Effector memory CD8-positive, alpha-beta T cell (primary cell): ENCODE measurements at regions not wholly inside any gene's neighbourhood (a gene's known extent, or its start where the extent isn't known, plus 50 kb on each side); places are given as distances from the start of the nearest gene placed in this dataset.

Experiments used
- ATAC-seq: fragments of 150-1000 bp; cut with Tn5 transposase; replicated peaks from 2 replicates; pipeline ENCODE4 v1.10.0; 2021; ENCODE audit warnings: mild to moderate bottlenecking, moderate library complexity
- DNase-seq, 3 experiments: peaks; one replicate each; pipeline ENCODE4 v3.0.0; 2021
- H3K27ac Mint-ChIP-seq, 2 donors: one replicate each; pipeline ENCODE4 v1.8.0; 2022; ENCODE audit warnings: mild to moderate bottlenecking in 2 of 2, mixed read lengths in 2 of 2, moderate library complexity in 2 of 2
- H3K27me3 Mint-ChIP-seq, 2 donors: one replicate each; pipeline ENCODE4 v1.8.0; 2022; ENCODE audit warnings: mixed read lengths in 2 of 2
- H3K36me3 Mint-ChIP-seq: one replicate; pipeline ENCODE4 v1.8.0; 2022; ENCODE audit warnings: mild to moderate bottlenecking, moderate library complexity, mixed read lengths; ENCODE audit not compliant: insufficient read depth
- H3K4me1 Mint-ChIP-seq, 2 donors: one replicate each; pipeline ENCODE4 v1.8.0; 2022; ENCODE audit warnings: low read depth in 2 of 2, mixed read lengths in 2 of 2
- H3K4me3 Mint-ChIP-seq, 2 donors: one replicate each; pipeline ENCODE4 v1.8.0; 2022; ENCODE audit warnings: mild to moderate bottlenecking in 2 of 2, mixed read lengths in 2 of 2, moderate library complexity in 2 of 2
- H3K9me3 Mint-ChIP-seq, 2 donors: one replicate each; pipeline ENCODE4 v1.8.0; 2022; ENCODE audit warnings: mixed read lengths in 2 of 2

- Mint-ChIP-seq H3K27ac (no peak overlapping the region), H3K4me3 (no peak overlapping the region), H3K9me3 (no peaks in the 10 kb centered on the region), H3K27me3 (peaks cover 24 to 32% of the 10 kb centered on the region in 2 donors), H3K36me3 (no peaks in the 10 kb centered on the region), H3K4me1 (peaks cover 2 to 3% of the 10 kb centered on the region in 2 donors)
- DNase-seq (no peak), ATAC-seq (no peak)
Measured at GRCh38 chr16:85319208-85319983, 207.1 kb upstream of the CIBAR2 start.

DNA sequence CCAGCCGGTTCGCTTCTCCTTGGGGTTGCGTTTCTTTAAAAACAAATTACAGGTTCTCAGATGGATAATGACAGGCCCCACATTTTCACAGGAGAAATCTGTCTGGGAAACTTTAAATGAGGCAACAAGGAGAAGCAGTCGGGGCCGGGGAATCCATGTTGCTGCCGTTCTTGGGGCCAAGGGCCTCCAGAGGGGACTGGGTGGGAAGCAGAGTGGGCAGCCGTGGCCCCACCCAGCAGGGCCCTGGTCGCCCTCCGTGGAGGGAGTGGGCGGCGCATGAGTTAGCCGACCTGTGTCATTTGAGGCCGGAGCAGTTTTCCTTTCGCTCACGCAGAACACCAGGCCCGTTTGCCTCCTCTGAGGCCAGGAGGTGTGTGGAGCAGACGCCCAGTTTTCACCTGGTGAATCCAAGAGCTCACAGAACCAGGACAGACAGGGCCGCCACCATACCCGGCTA lies 207.7 kb upstream of the CIBAR2 start:
- peaks cover 2 to 3% of the 10 kb centered on the region in 2 donors for H3K4me1 Mint-ChIP-seq
- DNase-seq = no peak
- H3K36me3 Mint-ChIP-seq = no peaks in the 10 kb centered on the region
- no peak overlapping the region for H3K27ac Mint-ChIP-seq
- no peaks in the 10 kb centered on the region for H3K9me3 Mint-ChIP-seq
- ATAC-seq = no peak
- H3K4me3 Mint-ChIP-seq = no peak overlapping the region
- H3K27me3 Mint-ChIP-seq = peaks cover 21 to 26% of the 10 kb centered on the region in 2 donors

- Mint-ChIP-seq H3K9me3 (no peaks in the 10 kb centered on the region), H3K36me3 (no peaks in the 10 kb centered on the region), H3K4me1 (peaks cover 2 to 3% of the 10 kb centered on the region in 2 donors), H3K27me3 (peaks cover 21% of the 10 kb centered on the region in 2 donors), H3K27ac (no peak overlapping the region), H3K4me3 (no peak overlapping the region)
- ATAC-seq = no peak
- no peak for DNase-seq
Measured at GRCh38 chr16:85320677-85321385, 208.6 kb upstream of the CIBAR2 start.

GRCh38 chr16:85321509-85322271 lies 209.4 kb upstream of the CIBAR2 start:
- Mint-ChIP-seq H3K4me1 (no peaks in the 10 kb centered on the region), H3K27ac (no peak overlapping the region), H3K36me3 (no peaks in the 10 kb centered on the region), H3K9me3 (no peaks in the 10 kb centered on the region), H3K4me3 (no peak overlapping the region), H3K27me3 (peaks cover 26 to 29% of the 10 kb centered on the region in 2 donors)
- ATAC-seq (no peak), DNase-seq (no peak)

DNA sequence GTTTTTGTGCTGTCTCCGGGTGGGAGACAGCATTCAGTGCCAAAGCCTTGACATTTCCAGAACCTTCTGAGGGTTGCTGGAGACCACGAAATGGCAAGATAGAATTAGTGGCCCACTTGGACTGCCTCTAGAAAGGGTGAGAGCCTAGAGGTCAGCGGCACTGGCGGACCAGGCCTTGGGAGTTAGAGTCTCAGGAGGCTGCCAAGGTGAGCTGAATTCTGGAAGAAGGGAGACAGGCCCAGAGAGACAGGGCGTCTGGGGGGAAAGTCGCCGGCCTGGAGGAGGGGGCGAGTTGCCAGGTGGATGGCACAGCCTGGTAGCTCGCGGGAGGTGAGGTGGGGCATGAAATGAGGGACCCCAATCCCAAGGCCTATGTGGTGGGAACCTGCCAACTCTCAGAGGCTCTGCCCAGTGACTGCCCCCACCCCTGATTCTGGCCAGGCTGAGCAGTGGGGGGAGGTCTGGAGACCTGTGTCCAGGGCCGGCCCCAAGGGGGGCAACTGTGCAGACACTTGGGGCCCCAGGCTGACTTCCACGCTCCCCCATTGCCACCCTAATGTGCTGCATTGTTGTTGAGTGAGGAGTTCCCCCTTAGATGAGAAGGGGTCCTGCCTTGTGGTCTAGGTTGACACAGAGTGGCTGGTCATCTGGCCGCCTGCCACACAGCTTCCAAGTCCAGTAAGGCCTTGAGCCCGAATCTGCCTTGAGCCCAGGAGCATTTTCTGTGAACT lies 211.1 kb upstream of the CIBAR2 start:
- Mint-ChIP-seq H3K27me3 (peaks cover 35 to 36% of the 10 kb centered on the region in 2 donors), H3K4me1 (no peaks in the 10 kb centered on the region), H3K36me3 (no peaks in the 10 kb centered on the region), H3K4me3 (no peak overlapping the region), H3K9me3 (no peaks in the 10 kb centered on the region), H3K27ac (no peak overlapping the region)
- ATAC-seq (no peak), DNase-seq (no peak)

DNA sequence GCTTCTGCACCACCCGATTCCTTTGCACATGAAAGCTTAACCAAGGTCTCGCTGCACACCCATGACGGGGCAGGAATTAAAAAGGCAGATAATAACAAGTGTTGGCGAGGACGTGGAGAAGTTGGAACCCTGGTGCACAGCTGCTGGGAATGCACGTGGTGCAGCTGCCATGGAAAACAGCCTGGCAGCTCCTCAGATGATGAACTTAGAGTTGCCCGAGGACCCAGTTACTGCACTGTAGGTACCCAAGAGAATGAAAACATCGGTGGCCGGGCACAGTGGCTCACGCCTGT lies 211.6 kb upstream of the CIBAR2 start:
- no peak for ATAC-seq
- Mint-ChIP-seq H3K27me3 (peaks cover 36 to 41% of the 10 kb centered on the region in 2 donors), H3K4me3 (no peak overlapping the region), H3K36me3 (no peaks in the 10 kb centered on the region), H3K9me3 (no peaks in the 10 kb centered on the region), H3K27ac (no peak overlapping the region), H3K4me1 (no peaks in the 10 kb centered on the region)
- no peak for DNase-seq

DNA sequence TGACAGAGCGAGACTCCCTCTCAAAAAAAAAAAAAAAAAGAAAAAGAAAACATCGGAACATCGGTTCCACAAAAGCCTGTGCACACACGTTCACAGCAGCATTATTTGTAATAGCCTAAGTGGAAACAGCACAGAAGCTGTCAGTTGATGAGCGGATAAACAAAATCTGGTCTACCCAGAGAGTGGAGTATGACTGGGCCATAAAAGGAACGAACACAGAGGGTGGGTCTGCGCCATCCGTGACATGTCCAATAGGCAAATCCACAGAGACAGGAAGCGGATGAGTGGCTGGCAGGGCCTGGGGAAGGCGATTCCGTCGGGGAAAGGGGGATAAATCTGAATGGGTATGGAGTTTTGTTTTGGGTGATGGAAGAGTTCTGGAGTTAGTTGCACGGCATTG lies 212.2 kb upstream of the CIBAR2 start:
- Mint-ChIP-seq H3K4me1 (no peaks in the 10 kb centered on the region), H3K4me3 (no peak overlapping the region), H3K36me3 (no peaks in the 10 kb centered on the region), H3K9me3 (no peaks in the 10 kb centered on the region), H3K27ac (no peak overlapping the region), H3K27me3 (peaks cover 40 to 47% of the 10 kb centered on the region in 2 donors)
- DNase-seq (no peak), ATAC-seq (no peak)

- peaks cover 45 to 52% of the 10 kb centered on the region in 2 donors for H3K27me3 Mint-ChIP-seq
- no peak overlapping the region for H3K4me3 Mint-ChIP-seq
- ATAC-seq (no peak), DNase-seq (no peak)
- H3K36me3 Mint-ChIP-seq = peaks cover 2% of the 10 kb centered on the region
- H3K4me1 Mint-ChIP-seq = peaks cover 6 to 8% of the 10 kb centered on the region in 2 donors
- no peaks in the 10 kb centered on the region for H3K9me3 Mint-ChIP-seq
- H3K27ac Mint-ChIP-seq = no peak overlapping the region
Measured at GRCh38 chr16:85326113-85326793, 214.0 kb upstream of the CIBAR2 start.

DNA sequence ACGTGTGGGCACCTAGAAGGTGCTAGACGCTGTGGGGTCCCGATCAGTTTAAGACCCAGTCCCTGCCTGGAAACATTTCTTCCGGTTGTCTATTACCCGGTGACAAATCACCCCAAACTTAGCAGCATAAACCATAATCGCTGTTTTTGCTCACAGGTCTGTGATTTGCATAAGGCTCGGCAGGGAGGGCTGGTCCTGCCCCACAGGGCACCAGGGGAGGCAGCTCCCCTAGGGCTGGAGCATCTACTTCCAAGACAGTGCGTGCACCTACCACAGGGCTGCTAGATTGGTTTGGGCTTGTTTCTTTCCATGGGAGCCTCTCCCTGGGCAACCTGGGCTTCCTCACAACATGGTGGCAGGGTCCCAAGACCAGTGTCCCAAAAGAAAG lies 214.5 kb upstream of the CIBAR2 start:
- Mint-ChIP-seq H3K36me3 (peaks cover 2% of the 10 kb centered on the region), H3K27me3 (peaks cover 45 to 52% of the 10 kb centered on the region in 2 donors), H3K4me3 (no peak overlapping the region), H3K9me3 (no peaks in the 10 kb centered on the region), H3K27ac (no peak overlapping the region), H3K4me1 (peaks cover 6 to 8% of the 10 kb centered on the region in 2 donors)
- DNase-seq (no peak), ATAC-seq (no peak)

DNA sequence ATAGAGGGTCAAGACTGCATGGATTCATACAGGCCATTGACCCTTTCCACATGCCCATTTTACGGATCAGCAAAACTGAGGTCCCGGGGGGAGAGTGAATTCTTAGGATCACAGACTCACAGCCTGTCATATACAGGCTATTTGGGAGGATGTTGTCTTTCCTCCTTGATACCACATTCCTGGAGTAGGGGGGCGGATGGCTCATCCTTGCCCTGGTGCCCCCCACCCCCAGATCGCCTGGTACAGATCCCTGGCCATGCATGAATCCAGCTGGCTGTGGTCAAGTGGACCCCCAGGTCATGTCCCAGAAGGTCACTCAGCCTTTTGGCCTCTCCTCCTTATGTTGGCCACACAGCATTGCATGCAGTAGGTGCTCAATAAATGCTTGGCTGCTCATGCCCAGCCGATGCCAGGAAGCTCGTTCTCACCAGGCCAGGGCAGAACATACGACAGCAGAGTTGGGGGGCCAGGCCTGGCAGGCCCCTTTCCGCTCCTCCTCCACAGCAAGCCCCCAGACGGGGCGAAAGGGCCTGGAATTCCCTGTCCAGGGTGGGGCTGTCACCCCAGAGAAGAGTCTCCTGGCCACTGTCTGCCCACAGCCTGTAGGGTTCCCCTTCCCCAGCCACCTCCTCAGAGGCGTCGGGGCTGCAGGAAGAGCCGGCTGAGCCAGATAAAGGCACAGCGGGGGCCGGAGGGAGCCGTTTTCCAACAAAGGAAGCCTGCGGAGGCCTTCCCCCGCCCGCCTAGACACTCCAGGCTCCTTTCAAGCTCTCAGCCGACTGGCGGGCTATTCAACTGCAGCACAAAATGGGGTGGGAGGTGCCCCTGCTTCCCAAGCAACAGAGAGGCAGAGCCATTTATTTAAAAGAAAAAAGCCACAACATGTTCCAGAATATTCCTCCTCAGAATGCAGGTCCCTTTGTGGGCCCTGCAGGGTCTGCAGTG lies 215.7 kb upstream of the CIBAR2 start:
- Mint-ChIP-seq H3K4me3 (no peak overlapping the region), H3K27ac (no peak overlapping the region), H3K4me1 (peaks cover 6 to 8% of the 10 kb centered on the region in 2 donors), H3K9me3 (no peaks in the 10 kb centered on the region), H3K27me3 (peaks cover 50 to 62% of the 10 kb centered on the region in 2 donors), H3K36me3 (peaks cover 2% of the 10 kb centered on the region)
- no peak for ATAC-seq
- DNase-seq = no peak

DNA sequence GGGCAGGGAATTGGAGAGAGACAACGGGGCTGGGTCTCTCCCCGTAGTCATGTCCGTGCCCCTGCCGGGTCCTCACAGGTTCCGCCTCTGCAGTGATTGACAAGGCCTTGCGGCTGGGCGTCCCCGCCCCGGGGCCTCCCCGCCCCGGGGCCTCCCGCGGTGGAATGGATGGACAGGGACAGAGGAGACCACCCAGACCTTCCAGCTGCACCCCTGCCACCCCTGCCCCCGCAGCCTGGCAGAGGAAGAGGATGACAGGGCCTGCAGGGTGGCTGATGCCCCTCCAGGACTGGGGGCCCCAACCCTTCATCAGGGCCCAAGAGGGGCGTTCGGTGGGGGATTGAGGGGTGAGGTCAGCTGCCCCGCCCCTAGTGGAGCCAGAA lies 216.4 kb upstream of the CIBAR2 start:
- peaks cover 51 to 68% of the 10 kb centered on the region in 2 donors for H3K27me3 Mint-ChIP-seq
- peaks cover 6 to 8% of the 10 kb centered on the region in 2 donors for H3K4me1 Mint-ChIP-seq

More for the DNA sequence above, 216.4 kb upstream of the CIBAR2 start:
- Mint-ChIP-seq H3K4me3 (no peak overlapping the region), H3K27ac (no peak overlapping the region), H3K9me3 (no peaks in the 10 kb centered on the region), H3K36me3 (peaks cover 2% of the 10 kb centered on the region)
- DNase-seq = no peak
- no peak for ATAC-seq
